Aorta (tissue), 5 donors: ENCODE measurements at regions not wholly inside any gene's neighbourhood (a gene's known extent, or its start where the extent isn't known, plus 50 kb on each side); places are given as distances from the start of the nearest gene placed in this dataset.

Experiments
- ATAC-seq: fragments of 200-7000 bp; cut with Tn5 transposase; one replicate; pipeline ENCODE4 v1.9.1; 2022; ENCODE audit warnings: moderate library complexity; ENCODE audit not compliant: low FRiP score
- DNase-seq, 2 donors: peaks; one replicate each; pipeline ENCODE4 v3.0.0-alpha.2; 2020
- H3K27ac ChIP-seq, 2 donors: one replicate each; pipeline ENCODE4 v1.5.1; 2013; ENCODE audit warnings: low read length in 2 of 2, mild to moderate bottlenecking in 2 of 2, moderate library complexity in 2 of 2, control low read depth in 1 of 2, inconsistent platforms in 1 of 2, low read depth in 1 of 2
- H3K27me3 ChIP-seq, 2 donors: one replicate each; pipeline ENCODE4 v1.6.1; 2013; ENCODE audit warnings: control low read depth in 1 of 2, low read length in 1 of 2, mild to moderate bottlenecking in 1 of 2, moderate library complexity in 1 of 2; ENCODE audit not compliant: insufficient read depth in 2 of 2, control insufficient read depth in 1 of 2
- H3K36me3 ChIP-seq, 2 donors: one replicate each; pipeline ENCODE4 v1.6.1; 2013; ENCODE audit warnings: control low read depth in 1 of 2, low read length in 1 of 2, mild to moderate bottlenecking in 1 of 2; ENCODE audit not compliant: insufficient read depth in 2 of 2, control insufficient read depth in 1 of 2
- H3K4me1 ChIP-seq, 2 donors: one replicate each; pipeline ENCODE4 v1.6.1; 2013; ENCODE audit warnings: low read length in 2 of 2, control low read depth in 1 of 2, mild to moderate bottlenecking in 1 of 2, moderate library complexity in 1 of 2; ENCODE audit not compliant: insufficient read depth in 2 of 2, control insufficient read depth in 1 of 2
- H3K4me3 ChIP-seq, 2 donors: one replicate each; pipeline ENCODE4 v1.5.1; 2013; ENCODE audit warnings: low read length in 2 of 2, control low read depth in 1 of 2, mild to moderate bottlenecking in 1 of 2
- H3K9me3 ChIP-seq: one replicate; pipeline ENCODE4 v1.6.1; 2013; ENCODE audit warnings: mild to moderate bottlenecking, low read length; ENCODE audit not compliant: control insufficient read depth
- WGBS, 2 donors: extraction: QIAGEN DNeasy Blood & Tissue Kit; methylation state at CpG; one replicate each; pipeline ENCODE4 v1.1.7; 2013; 5-methylcytosine and 5-hydroxymethylcytosine counted together
- intact Hi-C, 2 donors: fragments of 100-400 bp; cut with DNase I; formaldehyde crosslinking; loops; one replicate each; pipeline versions ENCODE4 v1.14.2 to v1.15.0; 2022
- donor health status: healthy with polysubstance abuse.
- donor health status: Bipolar disorder and iron deficiency.
- donor health status: DM: no; HTN: no; CAD: no.
- donor health status: DM: no; HTN: no; CAD: no.
- donor health status: DM: yes; HTN: yes; CAD: no.

GRCh38 chr6:163655217-163656121 is 241.0 kb downstream of the QKI start:
- Histone ChIP-seq H3K9me3 (no peaks in the 10 kb centered on the region), H3K36me3 (no peaks in the 10 kb centered on the region), H3K27me3 (no peaks in the 10 kb centered on the region), H3K4me1 (no peaks in the 10 kb centered on the region), H3K27ac (no peak overlapping the region), H3K4me3 (no peak overlapping the region)
- no peak for ATAC-seq
- 81 to 82% methylated on average over 7 of the region's 7 CpGs for WGBS, 2 donors
- intact Hi-C loops, result no loop called here
- no peak for DNase-seq

GRCh38 chr6:163651915-163652668 is 237.6 kb downstream of the QKI start:
- Histone ChIP-seq H3K4me1 (no peaks in the 10 kb centered on the region), H3K36me3 (no peaks in the 10 kb centered on the region), H3K27me3 (no peaks in the 10 kb centered on the region), H3K9me3 (no peaks in the 10 kb centered on the region), H3K27ac (no peak overlapping the region), H3K4me3 (no peak overlapping the region)
- 83 to 87% methylated on average over 7 of the region's 7 CpGs for WGBS, 2 donors
- no peak for DNase-seq
- intact Hi-C loops, result no loop called here
- ATAC-seq, result peak; percentile 62

- intact Hi-C loops, result no loop called here
- DNase-seq (no peak), ATAC-seq (no peak)
- no peaks in the 10 kb centered on the region for H3K36me3 ChIP-seq
- H3K4me3 ChIP-seq, result no peak overlapping the region
- no peaks in the 10 kb centered on the region for H3K27me3 ChIP-seq
- no peak overlapping the region for H3K27ac ChIP-seq
- no peaks in the 10 kb centered on the region for H3K4me1 ChIP-seq
- 93 to 94% methylated on average over 3 of the region's 3 CpGs for WGBS, 2 donors
- H3K9me3 ChIP-seq, result no peaks in the 10 kb centered on the region
Observed at GRCh38 chr6:163651426-163651825, 236.9 kb downstream of the QKI start.

DNA sequence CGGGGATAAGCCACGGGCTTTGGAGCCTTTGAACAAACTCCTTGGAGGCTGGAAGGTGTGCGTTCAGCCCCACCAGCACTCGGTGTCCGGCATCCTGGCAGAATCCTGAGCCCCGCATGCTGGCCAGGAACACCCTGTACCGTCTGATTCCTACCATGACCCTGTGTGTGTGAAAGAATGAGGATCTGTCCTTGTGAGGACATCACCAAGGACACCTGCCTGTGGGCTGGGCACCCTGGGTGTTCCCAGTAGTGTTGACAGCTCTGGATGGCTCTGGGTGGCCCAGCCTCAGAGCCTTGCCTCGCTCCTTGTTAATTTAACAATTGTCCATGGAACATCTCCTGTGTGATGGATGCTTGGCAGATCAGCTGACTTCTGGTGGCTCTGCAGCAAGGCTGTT is 234.3 kb downstream of the QKI start:
- no peaks in the 10 kb centered on the region for H3K27me3 ChIP-seq
- 93 to 95% methylated on average over 8 of the region's 8 CpGs for WGBS, 2 donors
- no peaks in the 10 kb centered on the region for H3K9me3 ChIP-seq
- H3K4me3 ChIP-seq, result no peak overlapping the region
- intact Hi-C loops, result no loop called here
- ATAC-seq (no peak), DNase-seq (no peak)
- H3K4me1 ChIP-seq, result no peaks in the 10 kb centered on the region
- H3K36me3 ChIP-seq, result no peaks in the 10 kb centered on the region
- no peak overlapping the region for H3K27ac ChIP-seq

DNA sequence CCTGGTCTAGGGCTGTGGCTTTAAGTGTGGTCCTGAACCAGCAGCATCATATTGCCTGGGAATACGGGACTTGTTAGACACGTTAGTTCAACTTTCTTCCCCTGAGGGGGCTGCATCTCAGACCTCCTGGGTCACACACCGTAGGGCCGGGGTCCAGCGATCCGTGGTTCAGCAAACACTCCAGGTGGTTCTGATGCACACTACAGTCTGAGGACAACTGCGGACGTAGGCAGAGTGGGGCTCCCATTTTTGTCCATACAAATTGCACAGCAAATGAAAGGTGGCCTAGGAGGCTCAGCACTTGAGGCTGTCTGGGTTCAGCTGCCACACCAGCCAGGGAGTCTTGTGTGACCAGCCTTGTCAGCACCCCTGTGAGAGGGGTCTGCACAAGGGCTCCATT is 233.1 kb downstream of the QKI start:
- no peaks in the 10 kb centered on the region for H3K4me1 ChIP-seq
- ATAC-seq (no peak), DNase-seq (no peak)
- no peaks in the 10 kb centered on the region for H3K27me3 ChIP-seq
- intact Hi-C loops, result no loop called here
- H3K9me3 ChIP-seq, result no peaks in the 10 kb centered on the region
- H3K4me3 ChIP-seq, result no peak overlapping the region
- no peak overlapping the region for H3K27ac ChIP-seq
- 91% methylated on average over 8 of the region's 8 CpGs for WGBS, 2 donors
- H3K36me3 ChIP-seq, result no peaks in the 10 kb centered on the region

GRCh38 chr6:163646866-163647265 is 232.3 kb downstream of the QKI start:
- Histone ChIP-seq H3K27me3 (no peaks in the 10 kb centered on the region), H3K4me3 (no peak overlapping the region), H3K27ac (no peak overlapping the region), H3K36me3 (no peaks in the 10 kb centered on the region), H3K4me1 (no peaks in the 10 kb centered on the region), H3K9me3 (no peaks in the 10 kb centered on the region)
- ATAC-seq (no peak), DNase-seq (no peak)
- intact Hi-C loops, result no loop called here
- WGBS, 2 donors, result 34 to 35% methylated on average over 3 of the region's 3 CpGs

GRCh38 chr6:163646133-163646532 is 231.6 kb downstream of the QKI start:
- Histone ChIP-seq H3K4me3 (no peak overlapping the region), H3K9me3 (no peaks in the 10 kb centered on the region), H3K27me3 (no peaks in the 10 kb centered on the region), H3K27ac (no peak overlapping the region), H3K36me3 (no peaks in the 10 kb centered on the region), H3K4me1 (no peaks in the 10 kb centered on the region)
- ATAC-seq (no peak), DNase-seq (no peak)
- 90 to 96% methylated on average over 9 of the region's 9 CpGs for WGBS, 2 donors
- intact Hi-C loops, result no loop called here

DNA sequence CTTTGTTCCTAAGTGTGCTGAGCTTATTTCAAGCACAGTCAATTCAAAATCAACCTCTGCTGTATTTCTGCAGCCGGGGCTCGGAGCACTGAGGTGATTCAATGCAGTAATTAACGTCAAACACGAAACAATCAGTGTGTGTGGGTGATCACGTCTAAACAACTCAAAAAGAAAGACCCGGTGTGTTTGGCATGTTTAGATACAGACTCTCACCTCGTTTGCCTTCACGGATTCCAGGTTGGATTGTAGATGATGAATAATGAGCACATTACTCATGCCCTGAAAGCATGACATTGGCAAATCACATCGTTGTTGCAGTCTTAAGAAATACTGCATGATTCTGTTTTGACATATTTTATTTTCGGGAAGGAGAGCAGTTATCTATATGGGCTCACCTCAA is 231.0 kb downstream of the QKI start:
- H3K4me1 ChIP-seq, result no peaks in the 10 kb centered on the region
- H3K9me3 ChIP-seq, result no peaks in the 10 kb centered on the region
- ATAC-seq (no peak), DNase-seq (no peak)
- H3K27me3 ChIP-seq, result no peaks in the 10 kb centered on the region
- 70 to 71% methylated on average over 10 of the region's 10 CpGs for WGBS, 2 donors
- H3K27ac ChIP-seq, result no peak overlapping the region
- intact Hi-C loops, result no loop called here
- H3K36me3 ChIP-seq, result no peaks in the 10 kb centered on the region
- no peak overlapping the region for H3K4me3 ChIP-seq

DNA sequence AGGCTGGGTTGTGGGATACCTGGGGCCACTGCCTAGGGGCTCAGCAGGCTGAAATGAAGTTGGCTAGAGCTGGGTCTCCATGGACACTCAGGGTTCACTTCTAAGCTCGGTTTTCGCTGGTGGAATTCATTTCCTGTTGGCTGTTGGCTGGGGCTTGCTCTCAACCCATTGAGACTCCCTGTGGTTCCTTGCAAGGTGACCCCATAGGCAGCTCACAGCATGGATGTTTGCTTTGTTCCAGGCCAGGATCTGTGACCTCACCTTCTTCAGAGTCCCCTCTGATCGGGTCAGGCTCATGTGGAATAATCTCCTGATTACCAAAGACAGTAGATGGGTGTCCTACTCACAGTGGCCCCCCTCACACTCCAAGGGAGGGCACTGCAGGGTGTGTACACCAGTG is 229.3 kb downstream of the QKI start:
- Histone ChIP-seq H3K36me3 (no peaks in the 10 kb centered on the region), H3K4me3 (no peak overlapping the region), H3K4me1 (no peaks in the 10 kb centered on the region), H3K9me3 (no peaks in the 10 kb centered on the region), H3K27ac (no peak overlapping the region), H3K27me3 (no peaks in the 10 kb centered on the region)
- intact Hi-C loops, result no loop called here
- ATAC-seq (no peak), DNase-seq (no peak)
- WGBS, 2 donors, result 64 to 74% methylated on average over 3 of the region's 3 CpGs
